ENCODE measurements at regions not wholly inside any gene's neighbourhood (a gene's known extent, or its start where the extent isn't known, plus 50 kb on each side); places are given as distances from the start of the nearest gene placed in this dataset.
A peak's percentile ranks its signal among the peaks of the same experiment; 100 is the strongest.
"Not testable (repeated sequence)": the region's sequence is repeated elsewhere in the genome, so short reads cannot be mapped to it uniquely, and the experiment has no call there.

DNA sequence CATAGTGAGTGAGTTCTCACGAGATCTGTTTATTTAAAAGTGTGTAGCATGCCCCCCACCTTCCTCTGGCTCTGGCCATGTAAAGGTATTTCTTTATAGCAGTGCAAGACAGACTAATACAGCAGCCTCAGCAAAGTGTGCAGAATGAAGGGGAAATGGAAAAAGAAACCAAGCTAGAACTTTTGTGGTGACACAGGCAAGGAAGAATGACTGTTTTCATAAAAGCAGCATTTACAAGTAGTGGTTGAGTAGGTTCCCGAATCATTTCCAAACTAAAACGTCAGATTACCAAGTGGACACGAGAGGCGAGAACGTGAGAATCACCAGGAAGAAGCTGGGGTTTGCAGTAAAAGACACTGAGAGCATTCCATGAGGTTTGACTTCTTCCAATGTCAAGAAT is 100.2 kb upstream of the AKAP13 start:
- DNase-seq (ENCODE audit: low read depth), result no peak
- no peak overlapping the region for H3K4me3 ChIP-seq (ENCODE audit: low read length)
- TF ChIP-seq, protein P1, sequence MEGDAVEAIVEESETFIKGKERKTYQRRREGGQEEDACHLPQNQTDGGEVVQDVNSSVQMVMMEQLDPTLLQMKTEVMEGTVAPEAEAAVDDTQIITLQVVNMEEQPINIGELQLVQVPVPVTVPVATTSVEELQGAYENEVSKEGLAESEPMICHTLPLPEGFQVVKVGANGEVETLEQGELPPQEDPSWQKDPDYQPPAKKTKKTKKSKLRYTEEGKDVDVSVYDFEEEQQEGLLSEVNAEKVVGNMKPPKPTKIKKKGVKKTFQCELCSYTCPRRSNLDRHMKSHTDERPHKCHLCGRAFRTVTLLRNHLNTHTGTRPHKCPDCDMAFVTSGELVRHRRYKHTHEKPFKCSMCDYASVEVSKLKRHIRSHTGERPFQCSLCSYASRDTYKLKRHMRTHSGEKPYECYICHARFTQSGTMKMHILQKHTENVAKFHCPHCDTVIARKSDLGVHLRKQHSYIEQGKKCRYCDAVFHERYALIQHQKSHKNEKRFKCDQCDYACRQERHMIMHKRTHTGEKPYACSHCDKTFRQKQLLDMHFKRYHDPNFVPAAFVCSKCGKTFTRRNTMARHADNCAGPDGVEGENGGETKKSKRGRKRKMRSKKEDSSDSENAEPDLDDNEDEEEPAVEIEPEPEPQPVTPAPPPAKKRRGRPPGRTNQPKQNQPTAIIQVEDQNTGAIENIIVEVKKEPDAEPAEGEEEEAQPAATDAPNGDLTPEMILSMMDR (IDR thresholded peaks at IDR 0.05; ENCODE audit: insufficient read depth, low read depth, low read length, missing control alignments), result no peak

DNA sequence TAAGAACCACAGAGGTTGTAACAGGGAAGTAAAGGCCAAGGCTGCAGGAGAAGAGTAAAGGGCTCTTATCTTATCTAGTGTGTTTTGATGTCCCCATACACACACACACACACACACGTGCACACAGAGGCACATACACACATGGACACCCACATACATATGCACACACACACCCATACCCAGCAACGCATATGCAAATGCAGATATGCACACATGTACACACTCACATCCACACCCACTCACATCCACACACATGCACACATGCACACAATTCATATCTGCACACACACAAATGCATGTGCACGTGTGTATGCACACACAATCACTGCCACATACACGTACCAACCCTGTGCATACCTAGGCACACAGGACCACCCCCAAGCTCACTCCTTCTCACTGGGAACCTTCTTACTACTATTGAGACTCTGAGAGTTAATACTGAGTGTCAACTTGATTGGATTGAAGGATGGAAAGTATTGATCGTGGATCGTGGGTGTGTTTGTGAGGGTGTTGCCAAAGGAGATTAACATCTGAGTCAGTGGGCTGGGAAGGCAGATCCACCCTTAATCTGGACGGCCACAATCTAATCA is 99.0 kb upstream of the AKAP13 start:
- TF ChIP-seq, protein P1 (IDR thresholded peaks at IDR 0.05; ENCODE audit: insufficient read depth, low read depth, low read length, missing control alignments), result no peak
- no peak for DNase-seq (ENCODE audit: low read depth)
- H3K4me3 ChIP-seq (ENCODE audit: low read length), result no peak overlapping the region

DNA sequence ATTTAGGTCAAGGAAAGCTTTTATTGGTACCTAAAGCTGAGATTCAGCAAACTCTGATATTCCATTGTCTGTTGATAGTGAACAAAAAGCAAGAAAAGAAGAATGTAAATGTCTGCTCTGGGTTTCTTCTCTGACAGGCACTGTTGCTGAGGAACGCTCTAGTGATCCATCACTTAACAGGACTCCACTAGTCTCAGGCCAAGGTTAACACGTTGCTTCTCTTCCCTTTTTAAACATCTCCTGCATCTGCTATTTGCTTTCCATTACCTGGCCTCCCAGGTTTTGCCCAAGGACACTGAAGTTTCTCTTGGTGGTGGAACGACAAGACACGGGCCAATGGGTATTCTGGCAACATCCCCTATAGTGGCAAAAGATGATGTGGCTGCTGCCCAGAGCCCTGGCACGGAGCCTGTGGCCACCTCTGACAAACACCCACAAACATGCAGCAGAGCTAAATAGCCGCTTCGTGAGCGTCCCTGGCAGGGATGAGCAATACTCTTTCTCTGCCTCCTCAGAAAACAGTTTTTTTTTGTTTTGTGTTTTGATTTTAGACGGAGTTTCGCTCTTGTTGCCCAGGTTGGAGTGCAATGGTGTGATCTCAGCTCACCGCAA is 97.8 kb upstream of the AKAP13 start:
- H3K4me3 ChIP-seq (ENCODE audit: low read length), result no peak overlapping the region
- TF ChIP-seq, protein P1 (IDR thresholded peaks at IDR 0.05; ENCODE audit: insufficient read depth, low read depth, low read length, missing control alignments), result no peak
- peak; percentile 63 for DNase-seq (ENCODE audit: low read depth)

DNA sequence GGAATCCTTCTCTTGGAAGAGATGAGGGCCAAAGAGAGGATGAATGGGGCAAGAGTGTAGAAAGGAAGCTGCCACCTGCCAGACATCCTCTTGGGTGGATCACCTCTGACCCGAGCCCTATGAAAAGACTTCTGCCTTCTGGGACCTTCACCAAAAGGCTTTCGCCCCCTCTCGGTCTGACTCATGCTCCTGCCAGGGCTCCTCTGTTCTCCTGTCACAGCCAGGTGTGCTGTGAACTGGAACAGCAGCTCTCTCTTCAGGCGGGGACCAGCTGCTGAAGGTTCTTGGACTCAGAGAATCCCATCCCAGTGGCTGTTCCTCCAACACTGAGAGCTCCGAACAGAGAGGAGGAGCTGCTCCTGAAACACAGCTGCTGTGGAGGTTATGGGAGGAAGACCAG is 96.6 kb upstream of the AKAP13 start:
- not testable (repeated sequence) for DNase-seq (ENCODE audit: low read depth)

DNA sequence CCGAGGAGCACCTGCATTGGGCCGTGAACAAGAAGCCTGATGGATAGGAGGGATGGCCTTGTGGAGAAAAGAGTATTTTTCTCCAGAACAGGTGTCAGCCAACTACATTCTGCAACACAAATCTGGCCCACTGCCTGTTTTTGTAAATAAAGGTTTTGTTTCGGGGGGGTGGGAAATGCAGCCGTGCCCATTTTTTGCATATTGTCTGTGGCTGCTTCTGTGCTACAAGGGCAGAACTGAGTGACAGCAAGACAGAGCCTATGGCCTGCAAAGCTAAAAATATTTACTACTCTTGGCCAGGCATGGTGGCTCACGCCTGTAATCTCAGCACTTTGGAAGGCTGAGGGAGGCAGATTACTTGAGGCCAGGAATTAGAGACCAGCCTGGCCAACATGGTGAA is 95.9 kb upstream of the AKAP13 start:
- no peak overlapping the region for H3K4me3 ChIP-seq (ENCODE audit: low read length)
- no peak for DNase-seq (ENCODE audit: low read depth)
- TF ChIP-seq, protein P1 (IDR thresholded peaks at IDR 0.05; ENCODE audit: insufficient read depth, low read depth, low read length, missing control alignments), result no peak

More for the DNA sequence above, 96.6 kb upstream of the AKAP13 start:
- H3K4me3 ChIP-seq (ENCODE audit: low read length), result not testable (repeated sequence)

DNA sequence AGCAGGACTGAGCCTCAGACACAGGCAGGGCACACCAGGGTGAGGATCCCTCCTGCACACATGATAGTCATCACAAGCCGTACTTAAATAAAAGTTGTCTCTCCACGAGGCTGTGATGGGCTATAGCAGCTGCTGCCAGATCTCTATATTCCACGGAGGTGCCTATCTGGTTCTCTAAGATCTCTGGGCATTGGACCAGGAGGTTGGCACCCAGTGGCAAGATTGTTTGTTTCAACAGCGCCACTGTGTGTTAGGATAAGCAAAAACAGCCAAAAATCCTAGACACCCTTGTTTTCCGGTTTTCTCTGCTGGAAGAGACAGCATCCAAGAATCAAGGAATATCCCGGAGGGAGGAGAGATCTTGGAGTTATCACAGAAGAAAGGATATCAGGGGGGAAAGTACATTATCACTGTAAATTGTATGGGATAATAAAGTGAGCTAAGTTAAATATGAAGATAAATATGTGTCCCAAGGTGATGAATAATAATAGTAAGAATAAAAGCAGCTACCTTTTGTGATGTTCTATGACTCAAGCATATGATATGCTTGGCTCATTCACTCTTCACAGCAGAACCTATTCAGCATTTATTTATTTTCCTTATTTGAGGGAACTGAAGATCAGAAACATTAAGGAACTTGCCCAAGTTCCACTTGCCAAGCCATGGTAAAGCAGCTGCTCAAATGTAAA is 90.6 kb upstream of the AKAP13 start:
- TF ChIP-seq, protein P1 (IDR thresholded peaks at IDR 0.05; ENCODE audit: insufficient read depth, low read depth, low read length, missing control alignments), result peak; percentile 76
- H3K4me3 ChIP-seq (ENCODE audit: low read length), result no peak overlapping the region
- peak; percentile 69 for DNase-seq (ENCODE audit: low read depth)

DNA sequence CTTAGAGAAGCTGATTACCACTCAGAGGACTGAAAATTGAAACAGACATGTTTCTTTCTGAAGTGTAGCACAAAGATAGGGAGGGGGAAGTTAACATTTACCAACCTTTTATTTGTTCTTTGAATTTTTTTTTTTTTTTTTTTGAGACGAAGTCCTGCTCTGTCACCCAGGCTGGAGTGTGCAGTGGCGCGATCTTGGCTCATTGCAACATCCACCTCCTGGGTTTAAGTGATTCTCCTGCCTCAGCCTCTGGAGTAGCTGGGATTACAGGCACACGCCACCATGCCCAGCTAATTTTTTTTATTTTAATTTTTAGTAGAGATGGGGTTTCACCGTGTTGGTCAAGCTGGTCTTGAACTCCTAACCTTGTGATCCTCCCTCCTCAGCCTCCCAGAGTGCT is 87.8 kb upstream of the AKAP13 start:
- not testable (repeated sequence) for DNase-seq (ENCODE audit: low read depth)

More for the DNA sequence above, 87.8 kb upstream of the AKAP13 start:
- H3K4me3 ChIP-seq (ENCODE audit: low read length), result not testable (repeated sequence)
